SK-N-SH (cell line): ENCODE measurements at regions not wholly inside any gene's neighbourhood (a gene's known extent, or its start where the extent isn't known, plus 50 kb on each side); places are given as distances from the start of the nearest gene placed in this dataset.

Source experiments
- CTCF ChIA-PET: fragments of 300-600, 350-600 bp; formaldehyde crosslinking; extraction: SDS; loops from one replicate; lab custom pipeline; 2021; lab: Yijun Ruan, JAX
- POLR2A ChIA-PET: fragments of 350-600 bp; sonication (Branson Sonifier 250); formaldehyde crosslinking; extraction: SDS; loops from one replicate; lab custom pipeline; 2020; ENCODE audit warnings: antibody characterized with exemption, inconsistent platforms; lab: Yijun Ruan, JAX
- DNase-seq: peaks from one replicate; pipeline ENCODE4 v3.0.0; 2012
- H2AFZ ChIP-seq: fragments of 200-600 bp; sonication (generic); 2 replicates; pipeline ENCODE4 v1.8.1; 2016; ENCODE audit warnings: antibody characterized with exemption, mild to moderate bottlenecking, low read depth
- H3F3A ChIP-seq: fragments of 200-600 bp; sonication (generic); replicated peaks from 2 replicates; pipeline ENCODE3; 2016; ENCODE audit warnings: antibody characterized with exemption, mild to moderate bottlenecking; ENCODE audit not compliant: insufficient read depth
- H3K27ac ChIP-seq, 2 experiments: fragments of 200-500 bp in 1 of 2; fragments of 200-600 bp in 1 of 2; sonication (Bioruptor generic) in 1 of 2; sonication (generic), shearing (Covaris generic) in 1 of 2; 2 replicates each; pipeline versions ENCODE4 v1.5.1 to v1.6.1; 2014 to 2016; ENCODE audit warnings: low read depth in 2 of 2, inconsistent platforms in 1 of 2, low read length in 1 of 2, mild to moderate bottlenecking in 1 of 2, mixed read lengths in 1 of 2
- H3K27me3 ChIP-seq: fragments of 200-600 bp; sonication (generic), shearing (Covaris generic); 2 replicates; pipeline ENCODE4 v1.6.1; 2016; ENCODE audit warnings: mixed run types; ENCODE audit not compliant: insufficient read depth
- H3K36me3 ChIP-seq, 2 experiments: fragments of 200-500 bp in 1 of 2; fragments of 200-600 bp in 1 of 2; sonication (Bioruptor generic) in 1 of 2; sonication (generic) in 1 of 2; replicated peaks in 1 of 2; 2 replicates each; pipeline versions ENCODE3 to v1.5.1; 2014 to 2016; ENCODE audit warnings: low read length in 1 of 2, mild to moderate bottlenecking in 1 of 2; ENCODE audit not compliant: insufficient read depth in 2 of 2, control insufficient read depth in 1 of 2
- H3K4me1 ChIP-seq, 2 experiments: fragments of 200-500 bp in 1 of 2; fragments of 200-600 bp in 1 of 2; sonication (Bioruptor generic) in 1 of 2; sonication (generic), shearing (Covaris generic) in 1 of 2; 2 replicates each; pipeline versions ENCODE4 v1.5.1 to v1.6.1; 2014 to 2016; ENCODE audit warnings: low read depth in 1 of 2, low read length in 1 of 2, mixed run types in 1 of 2; ENCODE audit not compliant: insufficient read depth in 2 of 2, control insufficient read depth in 1 of 2
- H3K4me2 ChIP-seq: fragments of 200-600 bp; sonication (generic), shearing (Covaris generic); 2 replicates; pipeline ENCODE4 v1.6.1; 2017; ENCODE audit warnings: mixed run types
- H3K4me3 ChIP-seq, 2 experiments: fragments of 200-500 bp in 1 of 2; fragments of 200-600 bp in 1 of 2; sonication (Bioruptor generic) in 1 of 2; sonication (generic), shearing (Covaris generic) in 1 of 2; 2 replicates each; pipeline versions ENCODE4 v1.5.1 to v1.8.1; 2014 to 2016; ENCODE audit warnings: low read depth in 2 of 2, inconsistent platforms in 1 of 2, low read length in 1 of 2, mild to moderate bottlenecking in 1 of 2, mixed read lengths in 1 of 2, moderate library complexity in 1 of 2
- H3K79me2 ChIP-seq: fragments of 200-600 bp; sonication (generic); 2 replicates; pipeline ENCODE4 v1.8.1; 2017; ENCODE audit warnings: mild to moderate bottlenecking; ENCODE audit not compliant: insufficient read depth
- H3K9ac ChIP-seq: fragments of 200-600 bp; sonication (generic); 2 replicates; pipeline ENCODE4 v1.6.1; 2017; ENCODE audit warnings: mixed run types
- H3K9me2 ChIP-seq: fragments of 200-600 bp; sonication (generic); 2 replicates; pipeline ENCODE4 v1.6.1; 2017; ENCODE audit warnings: mixed run types
- H3K9me3 ChIP-seq: fragments of 200-600 bp; sonication (generic); 2 replicates; pipeline ENCODE4 v1.6.1; 2017; ENCODE audit warnings: mixed run types, mild to moderate bottlenecking, moderate library complexity
- H4K20me1 ChIP-seq: fragments of 200-600 bp; sonication (generic); 2 replicates; pipeline ENCODE4 v1.6.1; 2017; ENCODE audit warnings: mild to moderate bottlenecking, mixed run types; ENCODE audit not compliant: insufficient read depth
- ELF1 ChIP-seq: IDR thresholded peaks from 2 replicates; pipeline ENCODE4 v1.4.0; 2012
- EP300 ChIP-seq, 2 experiments: IDR thresholded peaks; 2 replicates each; pipeline versions ENCODE4 v1.4.0 to v1.6.1; 2012; ENCODE audit warnings: borderline replicate concordance in 1 of 2, low read depth in 1 of 2, low read length in 1 of 2
- EZH2phosphoT487 ChIP-seq: fragments of 200-600 bp; sonication (generic); IDR thresholded peaks from 2 replicates; pipeline ENCODE4 v1.6.1; 2017; ENCODE audit warnings: low read depth, mixed run types, mild to moderate bottlenecking, antibody characterized with exemption, moderate library complexity, borderline replicate concordance
- FOXJ3 ChIP-seq: sonication (generic); formaldehyde crosslinking; IDR thresholded peaks from 2 replicates; pipeline ENCODE4 v1.5.1; 2020; ENCODE audit warnings: mild to moderate bottlenecking, missing genetic modification reagents
- POLR2AphosphoS5 ChIP-seq: IDR thresholded peaks from 2 replicates; pipeline ENCODE4 v1.6.1; 2012; ENCODE audit warnings: low read depth, low read length
- RCOR1 ChIP-seq: fragments of 150-350 bp; IDR thresholded peaks from 2 replicates; pipeline ENCODE4 v1.6.1; 2017; ENCODE audit warnings: antibody characterized with exemption, low read length
- RXRA ChIP-seq: IDR thresholded peaks from 2 replicates; pipeline ENCODE4 v1.4.0; 2012; ENCODE audit warnings: low read depth, mild to moderate bottlenecking, borderline replicate concordance
- TAF1 ChIP-seq: IDR thresholded peaks from 2 replicates; pipeline ENCODE4 v1.6.1; 2012; ENCODE audit warnings: low read depth, mild to moderate bottlenecking, low read length, moderate library complexity, borderline replicate concordance
- TCF12 ChIP-seq: IDR thresholded peaks from 2 replicates; pipeline ENCODE4 v1.4.0; 2012
- WGBS: methylation state at CpG from one replicate; pipeline ENCODE4 v1.1.6; 2017; ENCODE audit warnings: low lambda C conversion rate; 5-methylcytosine and 5-hydroxymethylcytosine counted together
- TF ChIP-seq, protein P1 (sequence below): IDR thresholded peaks from 2 replicates; pipeline ENCODE4 v1.6.1; 2012; ENCODE audit warnings: mild to moderate bottlenecking, low read depth, low read length, moderate library complexity
- TF ChIP-seq, protein P2 (sequence below): IDR thresholded peaks from 2 replicates; pipeline ENCODE4; 2012
- TF ChIP-seq, protein P3 (sequence below): IDR thresholded peaks from 2 replicates; pipeline ENCODE4 v1.4.0; 2012; ENCODE audit warnings: low read depth
- TF ChIP-seq, protein P4 (sequence below): fragments of 150-350 bp; IDR thresholded peaks from 2 replicates; pipeline ENCODE4 v1.6.1; 2016; ENCODE audit warnings: mild to moderate bottlenecking, low read depth, low read length
- TF ChIP-seq, protein P5 (sequence below): IDR thresholded peaks from 2 replicates; pipeline ENCODE4 v1.4.0; 2012; ENCODE audit warnings: low read depth, borderline replicate concordance
- TF ChIP-seq, protein P6 (sequence below): IDR thresholded peaks from 2 replicates; pipeline ENCODE4 v1.4.0; 2012; ENCODE audit warnings: low read depth, borderline replicate concordance

DNA sequence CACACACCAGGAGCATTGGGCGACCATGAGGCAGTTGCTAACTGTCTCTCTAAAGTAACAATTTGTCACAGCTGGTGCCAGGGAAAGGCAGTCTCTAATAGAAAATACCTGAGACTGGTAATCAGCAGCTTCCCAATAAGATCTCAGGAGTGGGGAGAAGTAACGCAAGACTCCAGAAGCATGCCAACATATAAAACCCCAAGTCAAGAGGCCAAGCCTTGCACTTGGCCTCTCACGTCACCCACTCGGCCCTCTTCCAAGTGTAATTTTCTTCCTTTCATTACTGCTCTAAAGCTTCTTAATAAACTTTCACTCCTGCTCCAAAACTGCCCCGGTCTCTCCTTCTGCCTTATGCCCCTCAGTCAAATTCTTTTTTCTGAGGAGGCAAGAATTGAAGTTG lies 455.6 kb upstream of the ACVR2A start:
- Histone ChIP-seq H3K9ac (no peak overlapping the region), H3F3A (no peaks in the 10 kb centered on the region), H3K9me2 (no peaks in the 10 kb centered on the region), H3K4me3 (no peak overlapping the region), H4K20me1 (no peaks in the 10 kb centered on the region), H3K4me2 (no peak overlapping the region), H3K9me3 (no peaks in the 10 kb centered on the region), H3K27ac (no peak overlapping the region), H3K36me3 (no peaks in the 10 kb centered on the region), H3K4me1 (no peaks in the 10 kb centered on the region), H3K79me2 (no peaks in the 10 kb centered on the region), H3K27me3 (no peaks in the 10 kb centered on the region; the same call in 1 of the 2 replicates), H2AFZ (no peak overlapping the region)
- ChIA-PET POLR2A (no interaction called here), CTCF (no interaction called here)
- 12% methylated on average over 5 of the region's 5 CpGs for WGBS
- no peak for DNase-seq
- TF ChIP-seq POLR2AphosphoS5 (no peak), EP300 (IDR thresholded peaks at IDR 0.05; ENCODE audit: borderline replicate concordance in 1 of 2, low read depth in 1 of 2, low read length in 1 of 2) (no peak), EZH2phosphoT487 (no peak), RXRA (no peak), ELF1 (no peak), TAF1 (no peak), RCOR1 (no peak), FOXJ3 (no peak), TCF12 (no peak)
- TF ChIP-seq, protein P1, sequence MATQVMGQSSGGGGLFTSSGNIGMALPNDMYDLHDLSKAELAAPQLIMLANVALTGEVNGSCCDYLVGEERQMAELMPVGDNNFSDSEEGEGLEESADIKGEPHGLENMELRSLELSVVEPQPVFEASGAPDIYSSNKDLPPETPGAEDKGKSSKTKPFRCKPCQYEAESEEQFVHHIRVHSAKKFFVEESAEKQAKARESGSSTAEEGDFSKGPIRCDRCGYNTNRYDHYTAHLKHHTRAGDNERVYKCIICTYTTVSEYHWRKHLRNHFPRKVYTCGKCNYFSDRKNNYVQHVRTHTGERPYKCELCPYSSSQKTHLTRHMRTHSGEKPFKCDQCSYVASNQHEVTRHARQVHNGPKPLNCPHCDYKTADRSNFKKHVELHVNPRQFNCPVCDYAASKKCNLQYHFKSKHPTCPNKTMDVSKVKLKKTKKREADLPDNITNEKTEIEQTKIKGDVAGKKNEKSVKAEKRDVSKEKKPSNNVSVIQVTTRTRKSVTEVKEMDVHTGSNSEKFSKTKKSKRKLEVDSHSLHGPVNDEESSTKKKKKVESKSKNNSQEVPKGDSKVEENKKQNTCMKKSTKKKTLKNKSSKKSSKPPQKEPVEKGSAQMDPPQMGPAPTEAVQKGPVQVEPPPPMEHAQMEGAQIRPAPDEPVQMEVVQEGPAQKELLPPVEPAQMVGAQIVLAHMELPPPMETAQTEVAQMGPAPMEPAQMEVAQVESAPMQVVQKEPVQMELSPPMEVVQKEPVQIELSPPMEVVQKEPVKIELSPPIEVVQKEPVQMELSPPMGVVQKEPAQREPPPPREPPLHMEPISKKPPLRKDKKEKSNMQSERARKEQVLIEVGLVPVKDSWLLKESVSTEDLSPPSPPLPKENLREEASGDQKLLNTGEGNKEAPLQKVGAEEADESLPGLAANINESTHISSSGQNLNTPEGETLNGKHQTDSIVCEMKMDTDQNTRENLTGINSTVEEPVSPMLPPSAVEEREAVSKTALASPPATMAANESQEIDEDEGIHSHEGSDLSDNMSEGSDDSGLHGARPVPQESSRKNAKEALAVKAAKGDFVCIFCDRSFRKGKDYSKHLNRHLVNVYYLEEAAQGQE: no peak
- TF ChIP-seq, protein P2, sequence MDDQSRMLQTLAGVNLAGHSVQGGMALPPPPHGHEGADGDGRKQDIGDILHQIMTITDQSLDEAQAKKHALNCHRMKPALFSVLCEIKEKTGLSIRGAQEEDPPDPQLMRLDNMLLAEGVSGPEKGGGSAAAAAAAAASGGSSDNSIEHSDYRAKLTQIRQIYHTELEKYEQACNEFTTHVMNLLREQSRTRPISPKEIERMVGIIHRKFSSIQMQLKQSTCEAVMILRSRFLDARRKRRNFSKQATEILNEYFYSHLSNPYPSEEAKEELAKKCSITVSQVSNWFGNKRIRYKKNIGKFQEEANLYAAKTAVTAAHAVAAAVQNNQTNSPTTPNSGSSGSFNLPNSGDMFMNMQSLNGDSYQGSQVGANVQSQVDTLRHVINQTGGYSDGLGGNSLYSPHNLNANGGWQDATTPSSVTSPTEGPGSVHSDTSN: no peak
- TF ChIP-seq, protein P3, sequence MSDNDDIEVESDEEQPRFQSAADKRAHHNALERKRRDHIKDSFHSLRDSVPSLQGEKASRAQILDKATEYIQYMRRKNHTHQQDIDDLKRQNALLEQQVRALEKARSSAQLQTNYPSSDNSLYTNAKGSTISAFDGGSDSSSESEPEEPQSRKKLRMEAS: no peak
- TF ChIP-seq, protein P4, sequence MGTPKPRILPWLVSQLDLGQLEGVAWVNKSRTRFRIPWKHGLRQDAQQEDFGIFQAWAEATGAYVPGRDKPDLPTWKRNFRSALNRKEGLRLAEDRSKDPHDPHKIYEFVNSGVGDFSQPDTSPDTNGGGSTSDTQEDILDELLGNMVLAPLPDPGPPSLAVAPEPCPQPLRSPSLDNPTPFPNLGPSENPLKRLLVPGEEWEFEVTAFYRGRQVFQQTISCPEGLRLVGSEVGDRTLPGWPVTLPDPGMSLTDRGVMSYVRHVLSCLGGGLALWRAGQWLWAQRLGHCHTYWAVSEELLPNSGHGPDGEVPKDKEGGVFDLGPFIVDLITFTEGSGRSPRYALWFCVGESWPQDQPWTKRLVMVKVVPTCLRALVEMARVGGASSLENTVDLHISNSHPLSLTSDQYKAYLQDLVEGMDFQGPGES: no peak
- TF ChIP-seq, protein P5, sequence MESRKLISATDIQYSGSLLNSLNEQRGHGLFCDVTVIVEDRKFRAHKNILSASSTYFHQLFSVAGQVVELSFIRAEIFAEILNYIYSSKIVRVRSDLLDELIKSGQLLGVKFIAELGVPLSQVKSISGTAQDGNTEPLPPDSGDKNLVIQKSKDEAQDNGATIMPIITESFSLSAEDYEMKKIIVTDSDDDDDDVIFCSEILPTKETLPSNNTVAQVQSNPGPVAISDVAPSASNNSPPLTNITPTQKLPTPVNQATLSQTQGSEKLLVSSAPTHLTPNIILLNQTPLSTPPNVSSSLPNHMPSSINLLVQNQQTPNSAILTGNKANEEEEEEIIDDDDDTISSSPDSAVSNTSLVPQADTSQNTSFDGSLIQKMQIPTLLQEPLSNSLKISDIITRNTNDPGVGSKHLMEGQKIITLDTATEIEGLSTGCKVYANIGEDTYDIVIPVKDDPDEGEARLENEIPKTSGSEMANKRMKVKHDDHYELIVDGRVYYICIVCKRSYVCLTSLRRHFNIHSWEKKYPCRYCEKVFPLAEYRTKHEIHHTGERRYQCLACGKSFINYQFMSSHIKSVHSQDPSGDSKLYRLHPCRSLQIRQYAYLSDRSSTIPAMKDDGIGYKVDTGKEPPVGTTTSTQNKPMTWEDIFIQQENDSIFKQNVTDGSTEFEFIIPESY: no peak
- TF ChIP-seq, protein P6, sequence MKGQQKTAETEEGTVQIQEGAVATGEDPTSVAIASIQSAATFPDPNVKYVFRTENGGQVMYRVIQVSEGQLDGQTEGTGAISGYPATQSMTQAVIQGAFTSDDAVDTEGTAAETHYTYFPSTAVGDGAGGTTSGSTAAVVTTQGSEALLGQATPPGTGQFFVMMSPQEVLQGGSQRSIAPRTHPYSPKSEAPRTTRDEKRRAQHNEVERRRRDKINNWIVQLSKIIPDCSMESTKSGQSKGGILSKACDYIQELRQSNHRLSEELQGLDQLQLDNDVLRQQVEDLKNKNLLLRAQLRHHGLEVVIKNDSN: no peak
